Jurkat, Clone E6-1 (cell line): ENCODE measurements at regions not wholly inside any gene's neighbourhood (a gene's known extent, or its start where the extent isn't known, plus 50 kb on each side); places are given as distances from the start of the nearest gene placed in this dataset.

Experiments
- DNase-seq: peaks from one replicate; pipeline ENCODE4 v3.0.0-alpha.2; 2011; ENCODE audit warnings: low read depth, low spot score
- H3K4me3 ChIP-seq: 2 replicates; pipeline ENCODE4 v1.5.1; 2011; ENCODE audit warnings: mild to moderate bottlenecking, low read length, control low read depth, moderate library complexity

DNA sequence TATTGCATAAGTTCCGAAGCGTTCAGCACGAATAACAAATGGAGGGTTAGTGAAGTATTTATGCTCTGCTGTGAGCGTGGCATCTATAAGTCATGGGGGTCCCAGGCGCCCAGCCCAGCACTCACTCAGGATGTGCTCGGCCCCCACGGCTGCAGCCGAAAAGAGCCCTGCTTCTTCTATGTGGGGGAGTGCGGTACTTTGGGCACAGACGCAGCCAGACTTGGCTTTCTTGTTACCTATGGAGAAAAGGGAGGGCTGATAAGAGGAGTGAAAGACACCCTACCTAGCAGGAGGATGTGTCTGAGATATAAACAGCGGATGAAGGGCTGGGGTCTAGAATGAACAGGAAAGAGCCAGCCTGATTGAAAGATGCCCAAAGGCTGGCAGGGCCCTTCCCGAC, 51.4 kb downstream of the MRPL36 start:
- H3K4me3 ChIP-seq: no peak overlapping the region
- no peak for DNase-seq

GRCh38 chr5:1747803-1748085, 51.9 kb downstream of the MRPL36 start:
- no peak for DNase-seq
- H3K4me3 ChIP-seq: no peak overlapping the region

GRCh38 chr5:1747079-1747802, 52.4 kb downstream of the MRPL36 start:
- DNase-seq: no peak
- no peak overlapping the region for H3K4me3 ChIP-seq

DNA sequence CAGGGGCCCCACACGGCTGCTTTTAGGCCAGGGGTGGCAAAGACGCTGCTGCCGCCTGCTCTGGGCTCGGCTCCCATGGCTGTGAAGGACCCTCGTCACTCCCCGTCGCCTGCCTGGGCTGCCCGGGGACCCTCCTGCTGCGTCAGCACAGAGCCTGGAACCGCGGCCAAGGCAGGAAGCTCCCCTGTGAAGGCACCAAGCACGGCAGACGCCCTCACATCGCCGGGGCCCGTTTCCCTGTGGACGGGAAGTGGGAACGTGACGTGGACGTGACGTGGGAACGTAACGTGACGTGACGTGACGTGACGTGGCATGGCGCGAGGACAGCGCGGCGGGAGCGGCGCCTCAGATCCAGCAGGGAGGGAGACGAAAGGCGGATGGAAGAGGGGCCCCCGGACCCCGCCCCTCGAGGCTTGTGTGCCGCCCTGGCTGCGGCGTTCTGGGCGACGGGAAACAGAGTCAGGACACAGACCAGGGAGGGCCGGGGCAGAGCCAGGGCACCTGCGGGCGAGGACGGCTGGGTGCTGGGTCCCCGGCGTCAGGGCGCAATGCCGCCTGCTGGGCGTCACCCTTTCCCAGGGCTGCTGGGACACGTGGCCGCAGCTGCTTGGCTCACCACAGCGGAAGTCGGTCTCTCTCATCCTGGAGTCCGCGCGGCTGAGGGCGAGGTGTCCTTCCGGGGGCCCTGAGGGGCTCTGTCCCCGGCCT, 53.1 kb downstream of the MRPL36 start:
- no peak for DNase-seq
- H3K4me3 ChIP-seq: no peak overlapping the region

- H3K4me3 ChIP-seq: no peak overlapping the region
- no peak for DNase-seq
Measured at GRCh38 chr5:1745796-1746370, 53.8 kb downstream of the MRPL36 start.

- no peak for DNase-seq
- no peak overlapping the region for H3K4me3 ChIP-seq
Measured at GRCh38 chr5:1745123-1745795, 54.4 kb downstream of the MRPL36 start.

DNA sequence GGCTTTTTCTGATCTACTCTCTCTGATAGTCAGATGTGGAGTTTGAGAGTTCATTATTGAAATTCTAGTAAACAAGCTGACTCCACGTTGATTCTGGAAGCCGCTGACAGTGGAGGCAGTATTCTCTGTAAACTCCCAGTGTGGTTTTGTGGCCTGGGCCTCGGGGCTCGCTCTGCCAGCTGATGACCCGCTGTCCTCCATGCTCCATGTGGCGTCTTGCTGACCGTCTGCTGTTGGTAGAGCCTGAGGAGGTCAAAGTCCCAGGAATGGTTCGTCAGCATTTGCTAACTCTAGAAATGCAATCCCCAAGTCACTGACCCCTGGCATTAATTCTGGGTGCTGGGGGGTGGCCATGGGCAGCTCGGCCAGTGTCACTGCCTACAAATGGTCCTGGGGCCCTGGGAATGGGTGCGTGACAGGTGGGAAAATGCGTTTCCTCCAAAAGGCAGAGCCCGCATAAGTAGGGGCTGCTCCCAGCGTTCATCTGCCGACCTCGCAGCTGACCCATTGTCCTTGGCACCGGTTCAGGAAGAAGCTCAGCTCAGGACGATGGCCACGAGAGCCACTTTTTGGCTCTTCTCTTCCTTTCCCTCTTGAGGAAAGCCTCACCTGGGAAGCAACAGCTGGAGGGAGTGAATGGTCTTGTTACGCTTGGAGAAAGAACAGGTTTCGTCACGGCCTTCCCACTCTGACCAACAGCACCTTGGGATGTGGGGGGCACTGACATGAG, 55.1 kb downstream of the MRPL36 start:
- DNase-seq: no peak
- no peak overlapping the region for H3K4me3 ChIP-seq

DNA sequence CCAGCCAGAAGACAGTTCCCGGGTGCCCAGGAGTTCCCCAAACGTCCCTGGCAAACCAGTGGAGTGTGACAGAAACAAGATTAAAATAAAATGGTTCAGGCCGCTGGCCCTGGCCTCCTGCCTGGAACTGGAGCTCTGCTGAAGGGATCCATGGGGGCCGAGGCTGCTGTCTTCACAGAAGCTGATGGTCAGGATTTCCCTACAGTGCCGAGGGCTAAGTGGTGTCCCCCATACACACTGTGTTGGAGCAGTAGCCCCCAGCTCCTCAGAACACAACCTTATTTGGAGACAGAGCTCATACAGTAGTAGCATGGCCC, 55.9 kb downstream of the MRPL36 start:
- H3K4me3 ChIP-seq: no peak overlapping the region
- DNase-seq: no peak

- no peak for DNase-seq
- H3K4me3 ChIP-seq: no peak overlapping the region
Measured at GRCh38 chr5:1743061-1743768, 56.4 kb downstream of the MRPL36 start.

GRCh38 chr5:1737790-1738405, 61.7 kb downstream of the MRPL36 start:
- H3K4me3 ChIP-seq: no peak overlapping the region
- DNase-seq: peak; percentile 43

GRCh38 chr5:1736889-1737711, 62.5 kb downstream of the MRPL36 start:
- no peak overlapping the region for H3K4me3 ChIP-seq
- no peak for DNase-seq

GRCh38 chr5:1736065-1736464, 63.6 kb downstream of the MRPL36 start:
- DNase-seq: no peak
- H3K4me3 ChIP-seq: no peak overlapping the region

GRCh38 chr5:1735320-1735970, 64.2 kb downstream of the MRPL36 start:
- DNase-seq: no peak
- no peak overlapping the region for H3K4me3 ChIP-seq

GRCh38 chr5:1734908-1735289, 64.7 kb downstream of the MRPL36 start:
- H3K4me3 ChIP-seq: no peak overlapping the region
- no peak for DNase-seq

GRCh38 chr5:1734271-1734907, 65.2 kb downstream of the MRPL36 start:
- H3K4me3 ChIP-seq: no peak overlapping the region
- DNase-seq: no peak

DNA sequence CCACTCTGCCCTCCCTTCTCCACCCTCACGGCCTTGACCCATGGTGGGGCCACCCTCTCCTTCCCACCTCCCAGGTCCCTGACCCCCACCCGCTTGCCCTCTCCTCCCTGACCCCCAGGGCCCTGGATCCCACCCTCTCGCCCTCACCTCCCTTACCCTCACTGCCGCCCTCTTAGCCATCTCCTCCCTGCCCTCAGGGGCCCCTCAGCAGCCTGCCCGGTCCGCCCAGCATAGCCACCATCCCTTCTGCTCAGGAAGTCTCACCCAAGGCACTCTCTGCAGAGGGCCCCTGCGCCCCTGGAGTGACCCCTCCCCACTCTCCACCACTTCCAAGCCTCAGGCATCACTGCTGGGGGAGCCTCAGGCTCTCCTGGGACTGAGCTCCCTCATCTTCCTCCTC, 66.3 kb downstream of the MRPL36 start:
- H3K4me3 ChIP-seq: no peak overlapping the region
- no peak for DNase-seq

DNA sequence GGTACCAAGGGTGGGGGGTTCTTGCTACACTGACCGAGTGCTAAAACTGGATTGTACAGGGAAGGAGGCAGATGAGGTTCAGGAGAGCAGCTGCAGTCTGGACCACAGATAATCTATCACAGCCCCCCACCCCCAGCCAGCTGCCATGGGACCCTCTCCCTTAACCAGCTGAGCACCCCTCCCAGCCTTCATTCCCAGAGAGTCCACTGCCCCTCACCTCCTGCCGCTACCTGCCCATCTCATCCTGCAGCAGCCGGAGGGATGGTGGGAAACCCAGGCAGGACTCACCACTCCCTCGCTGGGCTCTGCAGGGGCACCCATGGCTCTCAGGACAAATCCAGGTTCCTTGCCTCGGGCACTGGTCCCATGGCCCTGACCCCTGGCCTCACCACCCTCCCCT, 66.7 kb downstream of the MRPL36 start:
- H3K4me3 ChIP-seq: no peak overlapping the region
- no peak for DNase-seq
